IMR-90 (cell line): ENCODE measurements at regions not wholly inside any gene's neighbourhood (a gene's known extent, or its start where the extent isn't known, plus 50 kb on each side); places are given as distances from the start of the nearest gene placed in this dataset.
"Not testable (repeated sequence)": the region's sequence is repeated elsewhere in the genome, so short reads cannot be mapped to it uniquely, and the experiment has no call there.

ENCODE experiments used
- BHLHE40 ChIP-seq: fragments of 150-350 bp; IDR thresholded peaks from 2 replicates; pipeline ENCODE4 v1.6.1; 2016; ENCODE audit warnings: mild to moderate bottlenecking, low read depth, low read length
- CEBPB ChIP-seq: IDR thresholded peaks from 2 replicates; pipeline ENCODE4 v1.6.1; 2012; ENCODE audit warnings: low read depth, low read length, improper control_type of control experiment
- FOS ChIP-seq: fragments of 150-350 bp; IDR thresholded peaks from 2 replicates; pipeline ENCODE4 v1.6.1; 2016; ENCODE audit warnings: low read depth, low read length
- POLR2A ChIP-seq: IDR thresholded peaks from 2 replicates; pipeline ENCODE4 v1.6.1; 2012; ENCODE audit warnings: mild to moderate bottlenecking, low read depth, low read length
- RCOR1 ChIP-seq: IDR thresholded peaks from 2 replicates; pipeline ENCODE4 v1.6.1; 2012; ENCODE audit warnings: mild to moderate bottlenecking, low read length, improper control_type of control experiment; ENCODE audit not compliant: insufficient replicate concordance
- RFX5 ChIP-seq: IDR thresholded peaks from 2 replicates; pipeline ENCODE4 v1.8.0; 2012; ENCODE audit warnings: low read depth, mild to moderate bottlenecking, low read length, moderate library complexity
- TF ChIP-seq, protein P1 (sequence below): conservative IDR thresholded peaks from 2 replicates; pipeline ENCODE4 v1.5.1; 2012; ENCODE audit warnings: mild to moderate bottlenecking, low read depth, low read length, improper control_type of control experiment

DNA sequence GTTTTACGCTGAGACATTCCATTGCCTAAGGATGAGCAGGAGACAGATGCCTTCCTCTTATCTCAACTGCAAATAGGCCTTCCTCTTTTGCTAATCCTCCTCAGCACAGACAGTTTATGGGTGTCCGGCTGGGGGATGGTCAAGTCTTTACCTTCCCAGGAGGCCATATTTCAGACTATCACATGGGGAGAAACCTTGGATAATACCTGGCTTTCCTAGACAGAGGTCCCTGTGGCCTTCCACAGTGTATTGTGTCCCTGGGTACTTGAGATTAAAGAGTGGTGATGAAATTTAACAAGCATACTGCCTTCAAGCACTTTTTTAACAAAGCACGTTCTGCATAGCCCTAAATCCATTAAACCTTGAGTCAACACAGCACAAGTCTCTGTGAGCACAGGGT, 1816.7 kb upstream of the DEFB115 start:
- TF ChIP-seq, protein P1, sequence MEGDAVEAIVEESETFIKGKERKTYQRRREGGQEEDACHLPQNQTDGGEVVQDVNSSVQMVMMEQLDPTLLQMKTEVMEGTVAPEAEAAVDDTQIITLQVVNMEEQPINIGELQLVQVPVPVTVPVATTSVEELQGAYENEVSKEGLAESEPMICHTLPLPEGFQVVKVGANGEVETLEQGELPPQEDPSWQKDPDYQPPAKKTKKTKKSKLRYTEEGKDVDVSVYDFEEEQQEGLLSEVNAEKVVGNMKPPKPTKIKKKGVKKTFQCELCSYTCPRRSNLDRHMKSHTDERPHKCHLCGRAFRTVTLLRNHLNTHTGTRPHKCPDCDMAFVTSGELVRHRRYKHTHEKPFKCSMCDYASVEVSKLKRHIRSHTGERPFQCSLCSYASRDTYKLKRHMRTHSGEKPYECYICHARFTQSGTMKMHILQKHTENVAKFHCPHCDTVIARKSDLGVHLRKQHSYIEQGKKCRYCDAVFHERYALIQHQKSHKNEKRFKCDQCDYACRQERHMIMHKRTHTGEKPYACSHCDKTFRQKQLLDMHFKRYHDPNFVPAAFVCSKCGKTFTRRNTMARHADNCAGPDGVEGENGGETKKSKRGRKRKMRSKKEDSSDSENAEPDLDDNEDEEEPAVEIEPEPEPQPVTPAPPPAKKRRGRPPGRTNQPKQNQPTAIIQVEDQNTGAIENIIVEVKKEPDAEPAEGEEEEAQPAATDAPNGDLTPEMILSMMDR, result not testable (repeated sequence)
- not testable (repeated sequence) for TF ChIP-seq RCOR1, POLR2A, RFX5, BHLHE40, CEBPB, FOS
